ENCODE measurements at regions not wholly inside any gene's neighbourhood (a gene's known extent, or its start where the extent isn't known, plus 50 kb on each side); places are given as distances from the start of the nearest gene placed in this dataset.

GRCh38 chrX:107508925-107509324, 59.5 kb downstream of the FRMPD3 start (continued):
- no peak for TF ChIP-seq HDAC2 (IDR thresholded peaks at IDR 0.05; ENCODE audit: borderline replicate concordance in 1 of 2, low read depth in 2 of 2, low read length in 2 of 2)
- no peak for TF ChIP-seq SRF (IDR thresholded peaks at IDR 0.05; ENCODE audit: low read depth, low read length)
- TF ChIP-seq SIN3A (conservative IDR thresholded peaks at IDR 0.05 in 1 of 2, IDR thresholded peaks at IDR 0.05 in 1 of 2; ENCODE audit: low read depth in 1 of 2, low read length in 2 of 2) = no peak

All from H1 (cell line).